ENCODE measurements at regions not wholly inside any gene's neighbourhood (a gene's known extent, or its start where the extent isn't known, plus 50 kb on each side); places are given as distances from the start of the nearest gene placed in this dataset.

GRCh38 chr2:193868132-193868531 is 1673.4 kb upstream of the TMEFF2 start (continued):
- TF ChIP-seq ZKSCAN8 (CRISPR knock-in tag; IDR thresholded peaks at IDR 0.05; ENCODE audit: borderline replicate concordance) = no peak
- TF ChIP-seq HOXA3 (CRISPR knock-in tag; IDR thresholded peaks at IDR 0.05) = no peak
- TF ChIP-seq, protein P1, sequence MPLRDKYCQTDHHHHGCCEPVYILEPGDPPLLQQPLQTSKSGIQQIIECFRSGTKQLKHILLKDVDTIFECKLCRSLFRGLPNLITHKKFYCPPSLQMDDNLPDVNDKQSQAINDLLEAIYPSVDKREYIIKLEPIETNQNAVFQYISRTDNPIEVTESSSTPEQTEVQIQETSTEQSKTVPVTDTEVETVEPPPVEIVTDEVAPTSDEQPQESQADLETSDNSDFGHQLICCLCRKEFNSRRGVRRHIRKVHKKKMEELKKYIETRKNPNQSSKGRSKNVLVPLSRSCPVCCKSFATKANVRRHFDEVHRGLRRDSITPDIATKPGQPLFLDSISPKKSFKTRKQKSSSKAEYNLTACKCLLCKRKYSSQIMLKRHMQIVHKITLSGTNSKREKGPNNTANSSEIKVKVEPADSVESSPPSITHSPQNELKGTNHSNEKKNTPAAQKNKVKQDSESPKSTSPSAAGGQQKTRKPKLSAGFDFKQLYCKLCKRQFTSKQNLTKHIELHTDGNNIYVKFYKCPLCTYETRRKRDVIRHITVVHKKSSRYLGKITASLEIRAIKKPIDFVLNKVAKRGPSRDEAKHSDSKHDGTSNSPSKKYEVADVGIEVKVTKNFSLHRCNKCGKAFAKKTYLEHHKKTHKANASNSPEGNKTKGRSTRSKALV (CRISPR knock-in tag; IDR thresholded peaks at IDR 0.05) = no peak

- Histone ChIP-seq H3K27me3 (ENCODE audit: control insufficient read depth in 1 of 2, insufficient read depth in 2 of 2, low read length in 2 of 2) (no peaks in the 10 kb centered on the region), H3K4me1 (ENCODE audit: insufficient read depth, low read length) (no peaks in the 10 kb centered on the region), H3K4me3 (replicated peaks in 1 of 3; ENCODE audit: insufficient read depth in 1 of 3, low read depth in 2 of 3, low read length in 3 of 3) (no peak overlapping the region), H3K9me3 (ENCODE audit: low read length) (no peaks in the 10 kb centered on the region), H2AFZ (ENCODE audit: low read length) (no peak overlapping the region), H3K27ac (ENCODE audit: extremely low read length, insufficient read depth, low read length) (no peak overlapping the region), H4K20me1 (ENCODE audit: insufficient read depth, low read length) (no peaks in the 10 kb centered on the region), H3K79me2 (ENCODE audit: insufficient read depth, low read length) (no peaks in the 10 kb centered on the region), H3K4me2 (ENCODE audit: low read depth, low read length) (no peak overlapping the region), H3K36me3 (replicated peaks in 1 of 2; ENCODE audit: control insufficient read depth in 1 of 2, insufficient read depth in 2 of 2, low read length in 2 of 2) (no peaks in the 10 kb centered on the region), H3K9ac (ENCODE audit: insufficient read depth, low read depth, low read length) (no peak overlapping the region)
- BruUV-seq (replicated peaks) = no TSS peak
- POLR2A ChIA-PET = no interaction called here
- intact Hi-C loops (cut with micrococcal nuclease; ENCODE audit: unreplicated experiment) (no loop called here), in situ Hi-C loops (cut with HindIII; ENCODE audit: extremely low pct_ligation_motif_present, low pct_unique_long_range_greater_than_20kb) (no loop called here)
- ATAC-seq = no peak
- no peak for TF ChIP-seq MLX (CRISPR knock-in tag; IDR thresholded peaks at IDR 0.05)
- TF ChIP-seq NCOA5 (CRISPR knock-in tag; IDR thresholded peaks at IDR 0.05) = no peak
- TF ChIP-seq, protein P2, sequence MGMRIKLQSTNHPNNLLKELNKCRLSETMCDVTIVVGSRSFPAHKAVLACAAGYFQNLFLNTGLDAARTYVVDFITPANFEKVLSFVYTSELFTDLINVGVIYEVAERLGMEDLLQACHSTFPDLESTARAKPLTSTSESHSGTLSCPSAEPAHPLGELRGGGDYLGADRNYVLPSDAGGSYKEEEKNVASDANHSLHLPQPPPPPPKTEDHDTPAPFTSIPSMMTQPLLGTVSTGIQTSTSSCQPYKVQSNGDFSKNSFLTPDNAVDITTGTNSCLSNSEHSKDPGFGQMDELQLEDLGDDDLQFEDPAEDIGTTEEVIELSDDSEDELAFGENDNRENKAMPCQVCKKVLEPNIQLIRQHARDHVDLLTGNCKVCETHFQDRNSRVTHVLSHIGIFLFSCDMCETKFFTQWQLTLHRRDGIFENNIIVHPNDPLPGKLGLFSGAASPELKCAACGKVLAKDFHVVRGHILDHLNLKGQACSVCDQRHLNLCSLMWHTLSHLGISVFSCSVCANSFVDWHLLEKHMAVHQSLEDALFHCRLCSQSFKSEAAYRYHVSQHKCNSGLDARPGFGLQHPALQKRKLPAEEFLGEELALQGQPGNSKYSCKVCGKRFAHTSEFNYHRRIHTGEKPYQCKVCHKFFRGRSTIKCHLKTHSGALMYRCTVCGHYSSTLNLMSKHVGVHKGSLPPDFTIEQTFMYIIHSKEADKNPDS (CRISPR knock-in tag; IDR thresholded peaks at IDR 0.05) = no peak
- TF ChIP-seq ZKSCAN1 (IDR thresholded peaks at IDR 0.05; ENCODE audit: low read length) = no peak
- no peak for TF ChIP-seq CHD2 (IDR thresholded peaks at IDR 0.05; ENCODE audit: low read depth, low read length)
- TF ChIP-seq, protein P3, sequence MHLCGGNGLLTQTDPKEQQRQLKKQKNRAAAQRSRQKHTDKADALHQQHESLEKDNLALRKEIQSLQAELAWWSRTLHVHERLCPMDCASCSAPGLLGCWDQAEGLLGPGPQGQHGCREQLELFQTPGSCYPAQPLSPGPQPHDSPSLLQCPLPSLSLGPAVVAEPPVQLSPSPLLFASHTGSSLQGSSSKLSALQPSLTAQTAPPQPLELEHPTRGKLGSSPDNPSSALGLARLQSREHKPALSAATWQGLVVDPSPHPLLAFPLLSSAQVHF (CRISPR knock-in tag; IDR thresholded peaks at IDR 0.05) = no peak
- no peak for TF ChIP-seq HMGA1 (CRISPR knock-in tag; conservative IDR thresholded peaks at IDR 0.05)
- TF ChIP-seq ZNF605 (CRISPR knock-in tag; IDR thresholded peaks at IDR 0.05) = no peak
- TF ChIP-seq ZNF225 (CRISPR knock-in tag; IDR thresholded peaks at IDR 0.05) = no peak
- no peak for TF ChIP-seq SRSF4 (IDR thresholded peaks at IDR 0.05; ENCODE audit: low read depth, low read length, poor library complexity, severe bottlenecking)
- no peak for TF ChIP-seq TERF1 (CRISPR knock-in tag; IDR thresholded peaks at IDR 0.05)
- TF ChIP-seq RFXAP (CRISPR knock-in tag; IDR thresholded peaks at IDR 0.05; ENCODE audit: borderline replicate concordance) = no peak
- no peak for TF ChIP-seq ZNF331 (CRISPR knock-in tag; IDR thresholded peaks at IDR 0.05)
- no peak for FAIRE-seq
- WGBS (ENCODE audit: low lambda C conversion rate) = 36% methylated on average over 3 of the region's 11 CpGs
- CTCF ChIA-PET (ENCODE audit: low intra/inter-chr PET ratio, low total read pairs) = no interaction called here
- no peak for DNase-seq (ENCODE audit: low spot score)
These were observed 1672.7 kb upstream of the TMEFF2 start for GRCh38 chr2:193867454-193867853.
